ENCODE measurements at regions not wholly inside any gene's neighbourhood (a gene's known extent, or its start where the extent isn't known, plus 50 kb on each side); places are given as distances from the start of the nearest gene placed in this dataset.

GRCh38 chr9:108489567-108489966, 366.2 kb downstream of the ACTL7B start:
- no peak for TF ChIP-seq POLR2A (IDR thresholded peaks at IDR 0.05)
- no peak for TF ChIP-seq CTCF (IDR thresholded peaks at IDR 0.05)
- no peak for TF ChIP-seq EP300 (IDR thresholded peaks at IDR 0.05)
